ENCODE measurements at regions not wholly inside any gene's neighbourhood (a gene's known extent, or its start where the extent isn't known, plus 50 kb on each side); places are given as distances from the start of the nearest gene placed in this dataset.

- Histone ChIP-seq H3K9me3 (ENCODE audit: control insufficient read depth, low read length) (no peaks in the 10 kb centered on the region), H3K27me3 (ENCODE audit: control insufficient read depth, insufficient read depth, low read length, poor library complexity, severe bottlenecking) (no peaks in the 10 kb centered on the region), H3K9ac (ENCODE audit: extremely low read depth, low read length, poor library complexity, severe bottlenecking) (no peak overlapping the region), H3K4me1 (ENCODE audit: control insufficient read depth, insufficient read depth, low read length) (no peaks in the 10 kb centered on the region), H3K27ac (ENCODE audit: low read depth, low read length) (no peak overlapping the region), H3K4me3 (ENCODE audit: low read length) (no peak overlapping the region), H3K36me3 (ENCODE audit: control insufficient read depth, insufficient read depth, low read length) (no peaks in the 10 kb centered on the region)
- Mint-ChIP-seq H3K27ac (no peak overlapping the region), H3K9me3 (no peaks in the 10 kb centered on the region), H3K36me3 (ENCODE audit: low read depth) (no peaks in the 10 kb centered on the region), H3K27me3 (ENCODE audit: insufficient read depth) (peaks cover 20% of the 10 kb centered on the region), H3K4me1 (peaks cover 13% of the 10 kb centered on the region), H3K4me3 (no peak overlapping the region)
- DNase-seq = no peak
- 91 to 100% methylated on average over 1 of the region's 1 CpG for WGBS, 2 experiments (ENCODE audit: insufficient coverage in 1 of 2, insufficient read length in 1 of 2)
- no peak for TF ChIP-seq CTCF (conservative IDR thresholded peaks at IDR 0.05)
Observed at GRCh38 chr4:11518754-11519153, 90.1 kb upstream of the HS3ST1 start.

GRCh38 chr4:11514779-11515419 is 86.2 kb upstream of the HS3ST1 start:
- Histone ChIP-seq H3K9me3 (ENCODE audit: control insufficient read depth, low read length) (no peaks in the 10 kb centered on the region), H3K36me3 (ENCODE audit: control insufficient read depth, insufficient read depth, low read length) (no peaks in the 10 kb centered on the region), H3K9ac (ENCODE audit: extremely low read depth, low read length, poor library complexity, severe bottlenecking) (no peak overlapping the region), H3K27me3 (ENCODE audit: control insufficient read depth, insufficient read depth, low read length, poor library complexity, severe bottlenecking) (no peaks in the 10 kb centered on the region), H3K4me1 (ENCODE audit: control insufficient read depth, insufficient read depth, low read length) (peaks cover 7% of the 10 kb centered on the region), H3K27ac (ENCODE audit: low read depth, low read length) (no peak overlapping the region), H3K4me3 (ENCODE audit: low read length) (no peak overlapping the region)
- Mint-ChIP-seq H3K27ac (no peak overlapping the region), H3K4me3 (no peak overlapping the region), H3K9me3 (no peaks in the 10 kb centered on the region), H3K4me1 (peaks cover 30% of the 10 kb centered on the region), H3K36me3 (ENCODE audit: low read depth) (no peaks in the 10 kb centered on the region), H3K27me3 (ENCODE audit: insufficient read depth) (peaks cover 27% of the 10 kb centered on the region)
- no peak for TF ChIP-seq CTCF (conservative IDR thresholded peaks at IDR 0.05)
- WGBS, 2 experiments (ENCODE audit: insufficient coverage in 1 of 2, insufficient read length in 1 of 2) = 89 to 100% methylated on average over 2 to 11 of the region's 11 CpGs
- DNase-seq = no peak

GRCh38 chr4:11514003-11514402 is 85.3 kb upstream of the HS3ST1 start:
- Mint-ChIP-seq H3K9me3 (no peaks in the 10 kb centered on the region), H3K36me3 (ENCODE audit: low read depth) (no peaks in the 10 kb centered on the region), H3K4me1 (peaks cover 30% of the 10 kb centered on the region), H3K4me3 (no peak overlapping the region), H3K27me3 (ENCODE audit: insufficient read depth) (peaks cover 27% of the 10 kb centered on the region), H3K27ac (no peak overlapping the region)
- no peak overlapping the region for H3K9ac ChIP-seq (ENCODE audit: extremely low read depth, low read length, poor library complexity, severe bottlenecking)
- H3K27ac ChIP-seq (ENCODE audit: low read depth, low read length) = no peak overlapping the region
- no peak for DNase-seq
- H3K36me3 ChIP-seq (ENCODE audit: control insufficient read depth, insufficient read depth, low read length) = no peaks in the 10 kb centered on the region
- 84 to 93% methylated on average over 2 to 3 of the region's 3 CpGs for WGBS, 2 experiments (ENCODE audit: insufficient coverage in 1 of 2, insufficient read length in 1 of 2)
- H3K27me3 ChIP-seq (ENCODE audit: control insufficient read depth, insufficient read depth, low read length, poor library complexity, severe bottlenecking) = no peaks in the 10 kb centered on the region
- no peak for TF ChIP-seq CTCF (conservative IDR thresholded peaks at IDR 0.05)
- peaks cover 7% of the 10 kb centered on the region for H3K4me1 ChIP-seq (ENCODE audit: control insufficient read depth, insufficient read depth, low read length)
- H3K4me3 ChIP-seq (ENCODE audit: low read length) = no peak overlapping the region
- no peaks in the 10 kb centered on the region for H3K9me3 ChIP-seq (ENCODE audit: control insufficient read depth, low read length)
